GM19468 (cell line): ENCODE measurements at regions not wholly inside any gene's neighbourhood (a gene's known extent, or its start where the extent isn't known, plus 50 kb on each side); places are given as distances from the start of the nearest gene placed in this dataset.

Experiments
- ATAC-seq: cut with Tn5 transposase; IDR thresholded peaks from one replicate; pipeline ENCODE4 v1.9.1; 2021; ENCODE audit warnings: mild to moderate bottlenecking, moderate library complexity, moderate number of reproducible peaks; ENCODE audit not compliant: unreplicated experiment; ENCODE audit errors: extremely low read depth

DNA sequence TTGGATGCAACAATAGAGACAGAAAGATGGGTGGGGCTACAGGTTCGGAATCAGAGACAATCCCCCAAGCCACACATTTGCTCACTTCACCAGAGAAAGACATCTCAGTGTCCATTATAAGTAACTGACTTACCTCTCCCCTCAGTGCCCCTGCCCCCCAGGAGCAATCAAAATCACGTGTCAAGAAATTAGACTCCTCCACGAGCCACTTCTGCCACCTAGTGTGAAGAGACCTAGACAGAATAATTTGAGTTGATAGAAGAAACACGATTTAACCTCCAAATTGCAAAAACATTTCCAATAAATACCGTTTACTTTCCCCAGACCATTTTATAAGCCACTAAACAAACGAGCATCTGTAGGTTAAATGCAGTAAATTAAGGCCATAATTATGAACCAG, 123.2 kb downstream of the SLC30A10 start:
- no peak for ATAC-seq

- ATAC-seq: no peak
Observed at GRCh38 chr1:219801156-219801820, 127.1 kb downstream of the SLC30A10 start.

DNA sequence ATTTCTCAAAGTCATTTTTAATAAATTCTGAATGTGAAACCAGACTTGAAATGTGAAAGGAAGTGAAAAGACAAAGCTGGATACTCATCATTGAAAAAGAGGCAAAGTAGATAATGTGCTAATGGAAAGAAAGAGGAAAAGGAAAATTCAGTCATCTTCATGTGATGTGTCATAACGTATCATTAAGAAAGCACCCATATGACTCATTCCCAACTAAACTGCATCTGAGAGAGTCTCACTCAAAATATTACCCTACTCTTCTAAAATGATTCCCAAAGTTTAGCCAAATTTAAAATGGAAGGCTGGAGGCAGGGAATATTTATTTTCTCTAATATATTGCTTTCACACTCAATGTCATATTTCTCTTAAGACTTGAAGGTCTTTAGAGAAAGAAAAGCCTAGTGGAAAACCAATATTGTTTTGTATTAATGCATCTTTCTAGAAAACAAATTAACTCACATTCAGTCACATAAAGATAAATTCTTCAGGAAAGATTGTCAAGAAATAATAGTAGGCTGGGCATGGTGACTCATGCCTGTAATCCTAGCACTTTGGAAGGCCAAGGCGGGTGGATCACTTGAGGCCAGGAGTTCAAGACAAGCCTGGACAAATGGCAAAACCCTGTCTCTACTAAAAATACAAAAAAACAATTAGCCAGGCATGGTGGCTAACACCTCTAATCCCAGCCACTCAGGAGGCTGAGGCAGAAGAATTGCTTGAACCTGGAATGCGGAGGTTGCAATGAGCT, 129.9 kb downstream of the SLC30A10 start:
- no peak for ATAC-seq

- no peak for ATAC-seq
Observed at GRCh38 chr1:219797683-219798082, 130.7 kb downstream of the SLC30A10 start.

GRCh38 chr1:219797009-219797408, 131.3 kb downstream of the SLC30A10 start:
- no peak for ATAC-seq

DNA sequence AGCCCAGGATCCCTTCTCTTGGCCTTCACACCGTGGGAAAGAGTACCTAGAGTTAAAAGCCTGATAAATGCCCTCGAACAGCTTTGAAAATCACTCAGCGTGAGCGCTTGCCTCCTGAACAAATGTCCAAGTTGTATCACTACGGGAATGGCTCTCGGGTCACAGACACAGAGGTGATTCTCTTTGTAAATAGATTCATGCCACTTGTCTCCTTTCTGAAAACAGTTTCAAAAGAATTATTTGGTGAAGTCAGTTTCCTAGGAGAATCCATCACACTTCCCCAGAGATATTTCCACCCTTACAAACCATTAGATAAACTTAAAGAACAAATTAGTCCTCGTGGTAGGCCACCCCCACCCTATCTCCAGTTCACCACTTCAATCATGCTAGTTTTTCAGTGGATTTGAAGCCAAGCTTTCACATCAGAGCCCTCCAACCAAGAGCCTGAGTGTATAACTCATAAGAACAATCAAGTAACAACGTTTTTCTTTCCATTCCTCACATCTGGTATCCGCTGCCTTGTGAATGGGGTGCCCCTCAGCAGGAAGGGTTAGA, 132.9 kb downstream of the SLC30A10 start:
- no peak for ATAC-seq

DNA sequence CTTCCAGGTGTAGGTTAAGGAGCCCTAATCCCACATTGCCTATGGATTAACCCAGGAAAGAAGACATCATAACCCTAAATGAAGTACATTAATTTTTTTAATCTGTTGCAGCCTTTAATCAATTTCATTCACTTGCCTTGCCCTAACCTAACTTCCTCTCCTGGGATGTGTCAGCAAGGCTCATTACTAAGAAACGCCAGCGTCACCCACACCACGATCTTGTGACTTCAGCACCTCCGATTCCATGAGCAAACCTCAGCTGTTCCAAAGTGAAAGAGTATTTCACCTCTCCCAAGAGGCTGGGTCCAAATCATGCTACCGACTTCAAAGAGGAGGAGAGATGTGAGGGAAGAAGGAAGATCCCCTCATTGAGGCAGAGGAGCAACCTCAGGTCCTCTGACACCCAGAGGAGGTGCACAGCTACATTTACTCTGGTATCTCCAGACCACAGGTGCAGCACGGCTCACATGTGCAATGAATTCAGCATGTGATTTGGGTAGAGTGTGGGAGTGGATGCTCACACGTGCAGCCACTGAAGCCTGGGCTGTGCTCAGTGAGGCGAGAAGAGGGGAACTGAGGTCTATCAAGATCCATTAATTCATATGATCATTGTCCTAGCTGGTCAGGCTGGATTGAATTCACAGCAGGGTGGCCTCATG, 134.1 kb downstream of the SLC30A10 start:
- no peak for ATAC-seq

DNA sequence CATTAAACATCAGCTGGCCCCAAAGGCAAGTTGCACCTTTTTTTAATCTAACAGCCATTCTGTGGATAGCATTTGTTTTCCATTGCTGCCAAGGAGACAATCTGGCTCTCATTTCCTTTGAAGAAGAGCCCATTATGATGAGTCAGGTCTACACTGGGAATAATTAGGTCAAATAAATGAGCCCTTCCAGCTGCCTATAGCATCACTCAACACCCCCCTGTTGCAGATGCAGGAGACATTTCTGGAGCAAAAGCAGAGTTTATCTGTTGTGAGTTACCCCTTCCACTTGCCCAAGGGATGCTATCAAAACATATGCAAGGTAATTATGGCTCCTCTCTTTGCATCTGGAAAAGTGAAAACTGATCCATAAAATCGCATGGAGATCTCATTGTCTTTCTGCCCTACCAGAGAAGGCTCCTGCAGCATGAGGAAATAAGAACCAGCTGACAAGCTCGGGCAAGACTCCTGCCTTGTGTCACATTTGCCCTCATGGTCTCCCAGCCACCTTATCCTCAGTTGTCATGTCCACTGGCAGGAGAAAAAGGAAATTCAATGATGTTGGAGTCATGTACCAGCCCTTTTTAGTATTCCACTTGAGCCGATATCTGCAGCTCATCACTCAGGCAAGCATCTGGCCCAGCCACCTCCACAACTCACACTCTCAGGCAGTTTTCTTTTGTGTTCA, 135.9 kb downstream of the SLC30A10 start:
- no peak for ATAC-seq

GRCh38 chr1:219791766-219792165, 136.6 kb downstream of the SLC30A10 start:
- no peak for ATAC-seq

DNA sequence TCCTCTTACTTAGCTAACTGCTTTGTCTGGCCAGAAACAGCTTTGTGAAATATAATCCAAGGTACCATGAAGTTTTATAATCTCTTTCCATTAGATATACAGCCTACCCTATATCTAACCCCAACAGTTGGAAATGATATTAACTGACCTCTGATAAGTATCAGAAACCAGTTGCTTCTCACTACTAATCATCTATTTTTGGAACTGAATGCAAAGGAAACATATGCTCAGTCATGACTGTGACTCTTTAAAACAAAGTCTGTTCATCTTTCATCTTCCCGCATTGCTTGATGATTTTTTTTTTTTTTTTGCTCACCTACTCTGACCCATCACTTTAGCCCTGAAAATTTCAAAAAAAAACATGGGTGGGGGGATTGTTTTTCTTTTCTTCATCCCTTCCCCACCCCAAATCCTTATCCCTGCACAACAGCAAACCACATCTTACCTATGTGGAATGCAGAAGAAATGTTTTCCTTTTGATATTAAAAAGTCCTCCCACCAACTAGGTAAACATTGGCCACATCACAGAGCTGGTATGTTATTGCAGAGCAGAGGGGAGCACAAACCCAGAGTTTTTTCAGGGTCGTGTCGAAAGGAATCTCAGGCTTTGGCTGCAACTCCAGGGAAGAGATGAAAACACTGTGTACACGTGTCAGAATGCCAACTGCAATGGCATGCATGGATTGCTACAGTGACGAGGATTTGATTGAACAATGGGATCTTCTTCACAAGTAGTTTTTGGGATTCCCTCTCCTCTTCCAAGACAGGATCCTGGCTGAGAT, 137.3 kb downstream of the SLC30A10 start:
- ATAC-seq: no peak

DNA sequence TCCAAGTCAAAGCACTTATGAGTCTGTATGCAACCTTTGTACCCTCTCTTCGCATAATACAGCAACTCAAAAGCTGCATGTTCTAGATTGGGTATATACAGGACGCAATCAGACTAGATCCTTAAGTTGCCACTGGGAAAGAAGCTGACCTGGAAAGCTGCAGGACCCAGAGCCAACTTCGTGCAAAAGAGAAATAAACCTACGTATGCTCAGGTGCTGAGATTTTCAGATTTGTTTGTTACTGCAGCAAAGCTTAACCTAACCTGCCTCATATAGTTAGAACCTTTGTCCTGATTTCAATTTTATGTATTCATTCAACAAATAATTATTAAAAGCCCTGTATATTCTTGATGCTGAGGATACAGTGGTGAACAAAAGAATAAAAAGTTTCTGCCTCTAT, 139.7 kb downstream of the SLC30A10 start:
- no peak for ATAC-seq

GRCh38 chr1:219788091-219788490, 140.3 kb downstream of the SLC30A10 start:
- no peak for ATAC-seq

GRCh38 chr1:219784660-219785381, 143.5 kb downstream of the SLC30A10 start:
- ATAC-seq: no peak

- ATAC-seq: no peak
Observed at GRCh38 chr1:219783605-219784235, 144.6 kb downstream of the SLC30A10 start.

GRCh38 chr1:219782929-219783328, 145.4 kb downstream of the SLC30A10 start:
- no peak for ATAC-seq

DNA sequence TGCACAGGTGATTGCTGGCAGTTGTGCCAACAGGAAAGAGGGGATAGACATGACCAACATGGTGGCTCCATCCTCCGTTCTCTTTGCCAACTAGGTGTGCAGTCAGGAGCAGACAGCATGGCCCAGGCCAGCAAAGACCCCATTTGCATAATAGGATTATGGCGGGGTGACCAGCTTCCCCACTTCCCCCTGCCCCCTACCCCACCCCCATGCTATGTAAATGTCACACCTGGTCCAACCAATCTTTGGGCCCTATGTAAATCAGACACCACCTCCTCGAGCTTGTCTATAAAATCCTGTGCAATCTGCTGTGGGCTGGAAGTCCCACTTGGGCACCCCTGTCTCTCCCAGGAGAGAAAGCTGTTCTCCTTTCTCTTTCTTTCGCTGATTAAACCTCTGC, 146.0 kb downstream of the SLC30A10 start:
- ATAC-seq: no peak

DNA sequence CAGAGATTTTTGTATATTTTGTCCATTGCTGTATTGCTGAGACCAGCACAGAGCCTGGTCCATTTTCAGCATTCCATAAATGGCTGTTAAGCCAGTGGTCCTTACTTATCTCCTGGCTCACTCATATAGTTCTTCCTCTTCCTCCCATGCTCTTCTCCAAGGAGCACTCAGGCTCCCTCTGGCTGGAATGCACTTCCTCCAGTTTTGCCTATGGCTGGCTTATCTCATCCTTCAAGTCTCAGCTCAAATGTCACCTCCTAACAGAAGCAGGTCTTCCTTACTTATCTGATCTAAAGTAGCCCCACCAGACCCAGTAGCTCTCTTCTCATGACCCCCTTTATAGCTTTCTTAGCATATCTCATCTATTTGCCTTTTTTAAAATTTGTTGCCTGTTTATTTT, 146.9 kb downstream of the SLC30A10 start:
- ATAC-seq: no peak

- ATAC-seq: no peak
Observed at GRCh38 chr1:219778793-219779369, 149.5 kb downstream of the SLC30A10 start.
